Prostate gland (tissue), 2 donors: ENCODE measurements at regions not wholly inside any gene's neighbourhood (a gene's known extent, or its start where the extent isn't known, plus 50 kb on each side); places are given as distances from the start of the nearest gene placed in this dataset.

Experiments
- CTCF ChIP-seq, 4 experiments: fragments of 200-600 bp in 2 of 4; fragments of 450-650 bp in 2 of 4; sonication (generic) in 2 of 4; IDR thresholded peaks; 1 replicate in 3 of 4; 2 replicates in 1 of 4; pipeline ENCODE4 v1.5.1; 2016 to 2019; ENCODE audit warnings: antibody characterized with exemption in 4 of 4, mild to moderate bottlenecking in 2 of 4, moderate library complexity in 2 of 4
- POLR2A ChIP-seq: fragments of 450-650 bp; IDR thresholded peaks from one replicate; pipeline ENCODE4 v1.6.1; 2016; ENCODE audit warnings: antibody characterized with exemption, mild to moderate bottlenecking

- no peak for TF ChIP-seq CTCF (IDR thresholded peaks at IDR 0.05)
- TF ChIP-seq POLR2A: no peak
Observed at GRCh38 chr4:60952921-60953320, 247.2 kb upstream of the ADGRL3 start.
